ENCODE measurements at regions not wholly inside any gene's neighbourhood (a gene's known extent, or its start where the extent isn't known, plus 50 kb on each side); places are given as distances from the start of the nearest gene placed in this dataset.
A peak's percentile ranks its signal among the peaks of the same experiment; 100 is the strongest.

DNA sequence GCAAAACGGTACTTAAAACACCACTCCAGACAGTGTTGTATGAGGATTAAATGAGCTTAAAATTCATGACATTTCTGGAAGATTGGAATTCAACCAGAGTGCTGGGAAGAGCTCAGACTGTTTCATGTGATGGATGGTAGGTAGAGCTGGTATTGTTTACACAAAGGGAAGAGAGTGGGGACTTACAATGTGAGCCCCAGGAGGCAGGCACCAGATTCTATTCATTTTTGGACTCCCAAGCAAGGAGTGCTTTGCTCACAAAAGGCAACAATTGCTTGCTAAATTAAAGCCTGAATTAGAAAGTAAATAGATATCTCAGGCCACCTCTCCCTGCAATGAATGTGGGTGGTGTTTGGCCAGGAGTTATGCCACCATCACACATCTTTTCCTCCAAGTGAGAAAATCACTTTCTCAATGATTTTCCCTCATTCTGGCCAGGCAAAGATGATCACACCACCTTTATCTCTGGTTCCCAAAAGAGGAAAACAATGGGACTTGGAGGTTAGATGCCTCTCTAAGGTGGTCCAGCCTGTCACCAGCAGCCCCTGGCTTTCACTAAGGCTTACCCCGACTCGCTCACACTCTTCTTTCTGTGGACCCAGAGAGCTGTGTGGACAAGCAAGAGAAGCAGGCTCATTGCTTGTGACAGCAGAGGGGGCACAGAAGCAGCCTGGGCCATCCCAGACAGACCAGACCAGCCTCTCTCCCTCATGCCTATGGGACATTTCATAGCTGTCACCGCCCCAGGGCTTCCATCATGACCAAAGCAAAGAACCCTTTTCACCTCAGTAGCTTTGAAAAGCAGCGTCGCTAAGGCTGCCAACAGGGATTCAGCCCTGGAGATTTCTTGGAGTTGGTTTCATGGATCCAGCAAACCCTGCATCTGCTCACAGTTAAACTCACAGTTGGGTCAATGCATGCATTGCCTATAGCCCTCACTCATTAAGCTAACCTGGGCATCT, 63.5 kb upstream of the DRD2 start:
- no peaks in the 10 kb centered on the region for H3K27me3 ChIP-seq (ENCODE audit: control insufficient read depth, insufficient read depth, low read length)
- DNase-seq (ENCODE audit: low read depth) = no peak

GRCh38 chr11:113534625-113535024, 59.4 kb upstream of the DRD2 start:
- DNase-seq (ENCODE audit: low read depth) = no peak

More for the DNA sequence above, 63.5 kb upstream of the DRD2 start:
- FAIRE-seq = no peak
- no peak for TF ChIP-seq CTCF (IDR thresholded peaks at IDR 0.05; ENCODE audit: insufficient read depth, low read length, severe bottlenecking)
- H3K4me3 ChIP-seq (ENCODE audit: low read depth, low read length) = no peak overlapping the region
- no peaks in the 10 kb centered on the region for H3K36me3 ChIP-seq (ENCODE audit: control insufficient read depth, insufficient read depth, low read length)

GRCh38 chr11:113533425-113533698, 58.2 kb upstream of the DRD2 start:
- H3K36me3 ChIP-seq (ENCODE audit: control insufficient read depth, insufficient read depth, low read length) = no peaks in the 10 kb centered on the region
- DNase-seq (ENCODE audit: low read depth) (no peak), FAIRE-seq (no peak)
- H3K4me3 ChIP-seq (ENCODE audit: low read depth, low read length) = no peak overlapping the region
- no peak for TF ChIP-seq CTCF (IDR thresholded peaks at IDR 0.05; ENCODE audit: insufficient read depth, low read length, severe bottlenecking)
- H3K27me3 ChIP-seq (ENCODE audit: control insufficient read depth, insufficient read depth, low read length) = no peaks in the 10 kb centered on the region

More at GRCh38 chr11:113534625-113535024, 59.4 kb upstream of the DRD2 start:
- peak; percentile 55 for FAIRE-seq
- no peaks in the 10 kb centered on the region for H3K36me3 ChIP-seq (ENCODE audit: control insufficient read depth, insufficient read depth, low read length)
- no peak overlapping the region for H3K4me3 ChIP-seq (ENCODE audit: low read depth, low read length)
- H3K27me3 ChIP-seq (ENCODE audit: control insufficient read depth, insufficient read depth, low read length) = no peaks in the 10 kb centered on the region
- no peak for TF ChIP-seq CTCF (IDR thresholded peaks at IDR 0.05; ENCODE audit: insufficient read depth, low read length, severe bottlenecking)

DNA sequence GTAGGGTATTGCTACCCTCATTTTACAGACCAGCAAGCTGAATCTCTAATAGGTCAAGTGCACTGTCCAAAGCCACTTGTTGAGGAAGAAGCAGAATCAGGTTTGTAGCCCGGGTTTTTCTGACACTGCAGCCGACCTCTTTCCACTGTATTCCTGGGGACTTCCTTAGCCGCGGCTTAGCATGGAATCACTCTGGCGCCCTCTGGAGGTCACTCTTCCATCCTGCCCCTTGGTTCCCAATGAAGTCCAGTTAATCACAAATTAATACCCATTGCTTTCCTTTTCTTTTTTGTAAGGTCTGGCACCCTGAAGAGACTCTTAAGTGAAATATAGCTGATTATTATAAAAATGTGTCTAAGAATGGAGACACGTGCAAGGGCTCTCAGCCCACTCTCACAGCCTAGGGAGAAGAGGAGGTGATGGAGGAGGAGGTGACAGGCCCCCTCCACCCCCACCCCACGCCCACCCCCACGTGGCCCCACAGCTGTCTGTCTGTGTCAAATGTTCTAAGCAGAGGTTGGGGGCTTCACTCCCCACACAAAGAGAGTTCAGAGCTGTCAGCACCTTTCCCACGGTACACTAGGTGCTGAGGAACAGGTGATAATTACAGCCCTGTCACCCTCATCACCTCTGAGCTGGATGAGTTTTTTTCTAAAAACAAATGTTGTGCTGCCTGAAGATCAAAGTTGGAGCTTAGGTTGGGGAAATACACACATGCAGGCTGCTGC, 57.7 kb upstream of the DRD2 start:
- H3K4me3 ChIP-seq (ENCODE audit: low read depth, low read length) = no peak overlapping the region

More for the DNA sequence above, 57.7 kb upstream of the DRD2 start:
- Histone ChIP-seq H3K36me3 (ENCODE audit: control insufficient read depth, insufficient read depth, low read length) (no peaks in the 10 kb centered on the region), H3K27me3 (ENCODE audit: control insufficient read depth, insufficient read depth, low read length) (no peaks in the 10 kb centered on the region)
- peak; percentile 90 for TF ChIP-seq CTCF (IDR thresholded peaks at IDR 0.05; ENCODE audit: insufficient read depth, low read length, severe bottlenecking)
- peak; percentile 63 for DNase-seq (ENCODE audit: low read depth)
- no peak for FAIRE-seq

Measured in bronchial epithelial cell (primary cell).